ENCODE measurements at regions not wholly inside any gene's neighbourhood (a gene's known extent, or its start where the extent isn't known, plus 50 kb on each side); places are given as distances from the start of the nearest gene placed in this dataset.

DNA sequence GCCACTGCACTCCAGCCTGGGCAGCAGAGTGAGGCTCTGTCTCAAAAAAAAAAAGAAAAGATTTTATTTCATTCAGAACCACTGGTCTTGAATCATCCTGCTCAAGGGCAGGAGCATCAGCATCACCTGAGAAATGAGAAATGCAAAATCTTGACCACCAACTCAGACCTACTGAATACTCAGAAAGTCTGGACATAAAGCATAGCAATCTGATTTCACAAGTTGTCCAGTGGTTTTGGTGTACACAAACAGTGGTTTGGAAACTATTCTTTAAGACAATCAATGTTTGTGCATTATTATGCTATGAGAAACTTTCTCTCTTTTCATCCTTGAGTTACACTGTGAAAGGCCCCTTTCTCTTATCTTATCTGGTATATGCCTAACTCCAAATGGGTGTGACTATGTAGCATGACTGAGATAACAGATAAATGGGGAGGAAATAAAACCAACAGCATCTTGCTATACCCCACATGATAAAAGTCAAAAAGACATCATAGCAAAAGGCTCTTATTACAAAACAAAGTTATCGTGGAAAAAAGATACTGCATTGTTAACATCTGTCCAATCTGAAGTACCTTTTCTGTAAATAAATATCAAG is 174.2 kb upstream of the STT3B start:
- TF ChIP-seq POLR2A (IDR thresholded peaks at IDR 0.05): no peak
- TF ChIP-seq, protein P1, sequence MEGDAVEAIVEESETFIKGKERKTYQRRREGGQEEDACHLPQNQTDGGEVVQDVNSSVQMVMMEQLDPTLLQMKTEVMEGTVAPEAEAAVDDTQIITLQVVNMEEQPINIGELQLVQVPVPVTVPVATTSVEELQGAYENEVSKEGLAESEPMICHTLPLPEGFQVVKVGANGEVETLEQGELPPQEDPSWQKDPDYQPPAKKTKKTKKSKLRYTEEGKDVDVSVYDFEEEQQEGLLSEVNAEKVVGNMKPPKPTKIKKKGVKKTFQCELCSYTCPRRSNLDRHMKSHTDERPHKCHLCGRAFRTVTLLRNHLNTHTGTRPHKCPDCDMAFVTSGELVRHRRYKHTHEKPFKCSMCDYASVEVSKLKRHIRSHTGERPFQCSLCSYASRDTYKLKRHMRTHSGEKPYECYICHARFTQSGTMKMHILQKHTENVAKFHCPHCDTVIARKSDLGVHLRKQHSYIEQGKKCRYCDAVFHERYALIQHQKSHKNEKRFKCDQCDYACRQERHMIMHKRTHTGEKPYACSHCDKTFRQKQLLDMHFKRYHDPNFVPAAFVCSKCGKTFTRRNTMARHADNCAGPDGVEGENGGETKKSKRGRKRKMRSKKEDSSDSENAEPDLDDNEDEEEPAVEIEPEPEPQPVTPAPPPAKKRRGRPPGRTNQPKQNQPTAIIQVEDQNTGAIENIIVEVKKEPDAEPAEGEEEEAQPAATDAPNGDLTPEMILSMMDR (IDR thresholded peaks at IDR 0.05): no peak
- no peak for TF ChIP-seq EP300 (IDR thresholded peaks at IDR 0.05)
